HG02759 (cell line): ENCODE measurements at regions not wholly inside any gene's neighbourhood (a gene's known extent, or its start where the extent isn't known, plus 50 kb on each side); places are given as distances from the start of the nearest gene placed in this dataset.

Experiments
- ATAC-seq: cut with Tn5 transposase; IDR thresholded peaks from one replicate; pipeline ENCODE4 v1.9.1; 2021; ENCODE audit warnings: mild to moderate bottlenecking, moderate library complexity; ENCODE audit not compliant: unreplicated experiment

- no peak for ATAC-seq
These were observed 388.9 kb downstream of the SH3GL2 start for GRCh38 chr9:17967731-17968130.

GRCh38 chr9:17969232-17969631 is 390.4 kb downstream of the SH3GL2 start:
- no peak for ATAC-seq

DNA sequence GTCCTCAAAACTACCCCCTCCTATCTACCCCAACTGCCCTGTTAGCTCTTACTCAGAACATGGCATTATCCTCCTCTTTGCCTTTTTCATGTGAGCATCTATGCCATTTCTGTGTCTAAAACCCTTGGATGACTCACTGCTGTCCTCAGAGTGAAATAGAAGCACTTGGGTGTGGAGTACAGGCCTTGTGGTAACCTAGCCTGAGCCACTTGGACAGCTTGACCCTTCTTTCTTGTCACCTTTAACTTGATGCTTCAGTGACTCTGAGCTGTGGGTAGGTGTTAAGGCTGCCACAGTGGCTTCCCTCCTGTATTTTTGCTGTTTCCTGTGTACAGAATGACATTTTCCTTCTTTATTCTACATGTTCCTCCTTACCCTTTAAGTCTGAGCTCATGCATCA is 391.4 kb downstream of the SH3GL2 start:
- ATAC-seq = peak; percentile 53

- ATAC-seq = no peak
These were observed 399.9 kb downstream of the SH3GL2 start for GRCh38 chr9:17978773-17979172.

DNA sequence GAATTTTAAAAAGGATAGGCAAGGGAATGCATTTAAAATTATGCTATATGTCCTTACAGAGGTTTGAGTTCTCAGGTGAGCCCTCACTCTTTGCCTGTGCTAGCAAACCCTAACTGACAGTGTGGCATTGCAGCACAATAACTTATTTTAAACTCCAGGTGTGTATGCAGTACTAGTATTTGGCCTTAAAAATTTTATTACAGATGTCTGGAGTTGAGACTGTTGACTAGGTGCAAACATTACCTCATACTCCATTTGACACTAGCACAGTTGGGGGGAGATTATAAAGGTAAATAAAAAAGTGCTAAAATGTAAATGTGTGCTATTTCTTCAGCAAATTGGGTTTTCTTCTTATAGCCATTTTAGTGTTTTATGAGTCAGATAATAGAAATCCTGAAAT is 407.7 kb downstream of the SH3GL2 start:
- no peak for ATAC-seq

GRCh38 chr9:17987189-17987588 is 408.3 kb downstream of the SH3GL2 start:
- no peak for ATAC-seq

DNA sequence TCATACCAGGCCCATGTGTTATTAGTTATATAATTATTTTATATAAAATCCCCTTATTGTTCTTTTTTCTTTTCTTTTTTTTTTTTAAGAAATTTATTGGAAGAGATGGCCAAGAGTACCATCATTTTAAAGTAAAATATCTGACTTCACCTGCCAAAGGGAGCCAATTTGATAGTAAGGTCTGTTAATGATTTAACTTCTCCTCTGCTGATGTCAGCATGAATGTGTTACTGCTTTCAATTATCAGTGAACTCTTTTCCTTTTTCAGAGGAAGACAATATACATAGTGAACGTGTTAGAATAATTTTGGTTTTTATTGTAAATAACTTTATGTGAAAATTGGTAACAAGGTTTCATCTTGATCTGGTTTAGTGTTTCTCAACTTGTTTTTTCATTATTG is 409.6 kb downstream of the SH3GL2 start:
- no peak for ATAC-seq

DNA sequence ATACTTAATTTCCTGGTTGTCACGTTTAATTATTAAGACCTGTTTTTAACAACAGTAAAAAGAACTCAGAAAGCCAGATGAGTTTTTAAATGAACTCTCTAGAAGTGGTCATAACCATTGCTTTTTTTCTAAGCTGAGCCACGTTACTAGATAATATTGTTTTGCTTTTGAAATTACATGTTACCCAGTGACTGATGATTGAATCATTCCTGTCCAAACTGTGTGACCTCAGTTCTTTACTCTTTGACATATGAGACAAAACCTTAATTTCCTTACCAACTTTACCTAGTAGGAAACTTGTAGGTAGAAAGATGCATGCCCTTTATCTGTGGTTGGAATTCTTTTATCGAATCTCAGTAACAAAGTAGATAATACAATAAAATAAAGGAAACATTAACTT is 411.7 kb downstream of the SH3GL2 start:
- no peak for ATAC-seq

DNA sequence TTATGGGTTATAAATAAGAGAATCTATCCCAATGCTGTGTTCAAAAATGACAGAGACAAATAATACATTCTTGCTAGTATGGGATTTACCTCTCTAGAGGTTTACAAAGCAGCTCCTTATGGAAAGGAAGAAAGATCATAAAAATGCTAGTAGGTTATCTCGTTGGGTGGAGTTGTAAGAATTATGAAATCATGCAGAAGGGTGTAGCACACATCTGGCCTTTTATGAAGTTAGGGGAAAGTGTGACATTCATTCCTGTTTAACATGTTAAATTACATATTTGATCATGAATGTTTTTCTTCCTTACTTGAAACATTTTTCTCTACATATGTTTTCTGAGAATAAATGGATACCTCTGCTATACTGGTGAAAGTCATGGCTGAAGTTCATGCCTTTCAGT is 414.2 kb downstream of the SH3GL2 start:
- ATAC-seq = no peak

GRCh38 chr9:17994695-17995425 is 416.0 kb downstream of the SH3GL2 start:
- ATAC-seq = no peak

DNA sequence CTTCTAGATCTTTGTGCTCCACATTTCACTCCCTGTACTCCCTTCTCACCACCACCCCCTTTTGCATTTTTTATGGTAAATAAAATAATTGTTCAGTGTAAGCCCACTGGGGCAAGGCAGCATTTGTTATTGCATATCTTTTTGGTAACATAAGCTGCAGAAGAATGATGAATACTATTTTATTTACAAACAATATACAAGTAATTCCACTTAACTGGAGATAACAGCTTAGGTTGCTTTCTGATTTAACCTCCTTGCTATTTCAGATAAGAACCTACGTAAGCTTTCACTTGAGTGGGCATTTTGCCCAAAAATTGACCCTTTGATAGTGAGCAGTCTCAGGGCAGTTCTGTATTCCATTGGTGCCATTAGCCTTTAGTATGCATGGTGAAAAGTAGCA is 417.9 kb downstream of the SH3GL2 start:
- no peak for ATAC-seq

DNA sequence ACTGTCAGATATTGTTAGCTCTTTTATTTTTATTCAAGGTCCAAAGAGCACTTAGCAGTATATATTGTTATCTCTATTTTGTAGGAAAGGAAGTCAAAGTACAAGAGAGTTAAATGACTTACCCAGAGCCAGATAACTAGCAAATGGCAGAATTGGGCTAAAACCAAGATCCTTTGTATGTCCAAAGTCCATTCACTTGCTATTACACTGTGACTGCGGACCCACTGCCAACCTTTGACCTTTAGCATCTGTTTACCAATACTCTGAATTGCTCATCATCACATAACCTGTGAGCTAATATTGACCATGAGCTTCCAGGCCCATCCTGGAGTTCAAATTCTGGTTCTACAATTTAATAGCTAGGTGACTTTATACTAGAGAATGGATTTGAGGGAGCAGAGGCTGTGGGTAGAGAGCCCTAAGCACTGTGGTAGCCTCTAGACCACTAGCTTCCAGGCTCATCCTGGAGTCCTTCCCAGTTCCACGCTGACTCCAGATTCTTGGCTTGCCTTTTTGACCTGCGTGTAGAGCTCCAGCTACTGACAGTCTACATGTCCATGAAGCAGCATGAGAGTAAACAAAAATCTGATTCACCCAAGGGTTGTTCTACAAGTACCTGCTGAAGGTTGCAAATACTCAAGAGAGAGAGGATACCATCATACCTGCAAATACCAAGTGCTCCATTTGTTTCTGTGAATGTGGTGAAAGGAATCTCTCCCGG is 424.0 kb downstream of the SH3GL2 start:
- ATAC-seq = no peak

DNA sequence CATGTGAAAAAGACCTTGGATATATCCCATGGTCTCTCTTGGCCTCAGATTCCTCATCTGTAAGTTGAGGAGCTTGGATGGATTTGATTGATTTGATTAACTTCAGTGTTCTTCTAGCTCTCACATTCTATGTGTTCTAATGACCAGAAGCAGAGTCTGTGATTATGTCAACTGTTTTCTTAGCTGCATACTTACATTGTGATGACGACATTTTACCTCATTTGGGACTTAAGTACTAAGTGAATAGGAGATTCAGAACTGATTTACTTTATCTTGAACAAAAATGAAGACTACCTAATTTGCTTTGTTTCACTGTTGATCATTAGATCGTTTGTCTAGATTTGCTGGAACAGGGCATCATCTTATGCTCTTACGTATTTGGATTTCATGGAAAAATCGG is 427.7 kb downstream of the SH3GL2 start:
- no peak for ATAC-seq

DNA sequence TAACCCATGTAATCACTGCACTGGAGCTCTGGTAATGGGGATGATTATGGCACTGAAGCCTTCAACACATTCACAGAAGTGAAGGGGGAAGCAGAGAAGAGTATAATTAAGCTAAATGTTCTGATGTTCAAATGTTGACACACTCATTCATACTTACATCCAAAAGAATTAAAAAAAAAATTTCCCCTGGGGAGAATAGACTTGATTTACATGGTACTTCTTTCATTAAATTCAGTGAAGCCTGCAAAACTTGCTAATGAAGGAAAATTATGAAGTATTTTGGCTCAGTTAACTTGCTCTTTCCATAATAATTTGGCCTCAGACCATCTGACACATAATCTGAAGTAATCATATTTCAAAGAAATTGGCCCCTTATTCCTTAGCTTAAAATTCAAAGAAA is 428.8 kb downstream of the SH3GL2 start:
- ATAC-seq = no peak

DNA sequence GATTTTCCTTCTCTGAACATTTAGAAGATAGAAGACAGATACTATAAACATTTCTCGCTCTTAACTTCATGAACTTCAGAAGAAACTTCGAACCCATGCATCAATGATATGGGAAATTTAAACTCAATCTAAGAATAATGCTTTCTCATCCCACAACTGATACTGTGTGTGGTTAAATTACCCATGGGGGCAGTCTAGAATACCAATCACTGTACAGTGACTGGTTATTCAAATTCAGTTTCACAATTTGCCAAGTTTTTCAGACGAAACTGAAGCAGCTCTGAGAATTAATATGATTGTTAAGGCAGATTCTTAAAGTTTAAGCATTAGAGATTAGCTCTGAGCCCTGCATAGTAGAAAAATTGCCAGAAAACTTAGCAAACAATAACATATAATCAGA is 431.0 kb downstream of the SH3GL2 start:
- peak; percentile 59 for ATAC-seq

GRCh38 chr9:18010492-18010891 is 431.6 kb downstream of the SH3GL2 start:
- ATAC-seq = no peak

DNA sequence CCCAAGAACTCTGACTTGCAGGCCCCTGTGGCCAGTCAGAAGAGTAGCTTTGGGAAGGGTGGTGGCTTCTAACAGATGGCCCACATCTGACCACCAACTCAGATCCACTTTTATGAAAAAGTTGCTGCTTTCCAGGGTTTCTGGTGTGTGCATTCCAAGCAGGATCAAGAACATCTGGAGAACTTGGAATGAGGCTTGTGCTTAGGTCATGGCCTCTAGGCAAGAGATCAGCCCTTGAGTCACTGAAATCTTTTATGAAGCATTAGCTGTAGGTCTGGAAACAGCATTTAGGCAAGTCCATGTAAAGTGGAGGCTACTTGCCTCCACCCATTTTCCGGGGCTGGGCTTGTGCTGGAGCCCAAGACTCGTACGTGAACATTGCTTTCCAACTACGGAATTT is 433.3 kb downstream of the SH3GL2 start:
- no peak for ATAC-seq

DNA sequence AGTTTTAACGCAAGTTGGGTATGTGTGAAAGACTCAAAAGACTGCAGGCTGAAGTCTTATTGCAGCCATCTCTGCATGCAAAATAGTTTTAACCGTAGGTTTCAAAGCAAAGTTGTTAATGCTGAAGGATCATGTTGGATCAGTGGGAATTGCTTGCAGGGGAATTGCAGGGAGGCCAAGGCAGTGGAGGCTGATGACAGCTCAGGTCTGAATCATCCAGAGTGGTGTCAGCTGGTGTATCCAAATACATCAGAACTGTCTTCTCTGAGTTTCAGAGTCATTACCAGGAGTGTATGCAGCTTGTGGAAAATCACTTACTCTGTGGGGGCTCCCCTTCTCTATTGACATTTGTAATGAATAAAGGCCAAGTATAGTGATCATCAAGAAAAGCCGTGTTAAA is 435.7 kb downstream of the SH3GL2 start:
- ATAC-seq = no peak

GRCh38 chr9:18015116-18015515 is 436.2 kb downstream of the SH3GL2 start:
- no peak for ATAC-seq

- no peak for ATAC-seq
These were observed 438.3 kb downstream of the SH3GL2 start for GRCh38 chr9:18017136-18017535.

- no peak for ATAC-seq
These were observed 439.4 kb downstream of the SH3GL2 start for GRCh38 chr9:18018221-18018620.

DNA sequence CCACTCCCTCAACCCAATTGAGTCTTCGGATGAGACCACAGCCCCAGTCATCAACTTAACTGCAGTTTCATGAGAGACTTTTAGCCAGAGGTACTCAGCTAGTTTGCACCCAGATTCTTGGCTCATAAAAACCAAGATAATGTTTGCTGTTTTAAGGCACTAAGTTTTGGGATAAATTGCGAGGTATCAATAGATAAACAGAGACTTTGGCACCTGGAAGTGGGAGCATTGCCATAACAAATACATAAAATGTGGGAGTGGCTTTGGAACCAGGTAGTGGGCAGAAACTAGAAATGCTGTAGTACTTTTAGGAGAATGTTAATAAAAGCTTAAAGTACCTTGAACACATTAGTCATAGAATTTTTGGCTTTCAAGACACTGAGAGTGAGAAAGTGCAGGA is 439.8 kb downstream of the SH3GL2 start:
- no peak for ATAC-seq
